ENCODE measurements at regions not wholly inside any gene's neighbourhood (a gene's known extent, or its start where the extent isn't known, plus 50 kb on each side); places are given as distances from the start of the nearest gene placed in this dataset.

GRCh38 chr15:100728371-100729201, 126.2 kb downstream of the ASB7 start:
- intact Hi-C loops (cut with micrococcal nuclease): no loop called here
- Mint-ChIP-seq H3K27me3 (peaks cover 1 to 2% of the 10 kb centered on the region in 2 donors), H3K27ac (no peak overlapping the region), H3K4me1 (no peaks in the 10 kb centered on the region), H3K4me3 (no peak overlapping the region), H3K36me3 (no peaks in the 10 kb centered on the region), H3K9me3 (no peaks in the 10 kb centered on the region)
- CTCF ChIA-PET (ENCODE audit: partially characterized antibody): no interaction called here
- Histone ChIP-seq H3K9me3 (ENCODE audit: control insufficient read depth in 1 of 2, low read length in 2 of 2) (no peaks in the 10 kb centered on the region), H3K36me3 (ENCODE audit: insufficient read depth, low read length) (no peaks in the 10 kb centered on the region), H3K27ac (ENCODE audit: low read depth, low read length) (no peak overlapping the region), H3K4me1 (ENCODE audit: insufficient read depth, low read length) (no peaks in the 10 kb centered on the region), H3K27me3 (ENCODE audit: insufficient read depth, low read length) (no peaks in the 10 kb centered on the region), H3K4me3 (ENCODE audit: low read length in 2 of 2) (no peak overlapping the region)
- POLR2A ChIA-PET (ENCODE audit: partially characterized antibody): no interaction called here
- peak in 1 of 5 donors; percentile 33 for DNase-seq

DNA sequence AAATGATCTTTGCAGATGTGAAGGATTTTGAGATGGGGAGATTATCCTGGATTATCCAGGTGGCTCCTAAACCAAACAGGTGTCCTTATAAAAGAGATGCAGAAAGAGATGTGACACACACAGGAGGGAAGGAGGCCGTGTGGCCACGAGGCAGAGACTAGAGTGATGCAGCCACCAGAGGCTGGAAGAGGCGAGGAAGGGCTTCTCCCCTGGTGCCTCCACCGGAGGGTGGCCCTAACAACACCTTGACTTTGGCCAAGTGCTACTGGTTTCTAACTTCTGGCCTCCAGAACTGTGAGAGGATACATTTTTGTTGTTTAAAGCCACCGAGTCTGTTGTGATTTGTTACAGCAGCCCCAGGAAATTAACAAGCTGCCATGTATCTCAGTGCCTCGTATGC, 127.1 kb downstream of the ASB7 start:
- peaks cover 0 to 2% (median 0%) of the 10 kb centered on the region in 8 donors for H3K9me3 Mint-ChIP-seq
- intact Hi-C loops (cut with micrococcal nuclease): no loop called here
- H3K27ac ChIP-seq (ENCODE audit: low read depth, low read length): no peak overlapping the region
- no peaks in the 10 kb centered on the region for H3K36me3 ChIP-seq (ENCODE audit: insufficient read depth, low read length)
- no peaks in the 10 kb centered on the region for H3K9me3 ChIP-seq (ENCODE audit: control insufficient read depth in 1 of 2, low read length in 2 of 2)
- no peak overlapping the region for H3K4me3 ChIP-seq (ENCODE audit: low read length in 2 of 2)
- POLR2A ChIA-PET (ENCODE audit: partially characterized antibody): no interaction called here
- H3K27me3 Mint-ChIP-seq: peaks cover 1 to 2% of the 10 kb centered on the region in 2 donors
- H3K27me3 ChIP-seq (ENCODE audit: insufficient read depth, low read length): no peaks in the 10 kb centered on the region
- DNase-seq: no peak
- H3K4me1 ChIP-seq (ENCODE audit: insufficient read depth, low read length): no peaks in the 10 kb centered on the region
- H3K4me3 Mint-ChIP-seq: no peak overlapping the region
- CTCF ChIA-PET (ENCODE audit: partially characterized antibody): no interaction called here
- no peaks in the 10 kb centered on the region for H3K4me1 Mint-ChIP-seq
- no peak overlapping the region for H3K27ac Mint-ChIP-seq
- H3K36me3 Mint-ChIP-seq: no peaks in the 10 kb centered on the region

DNA sequence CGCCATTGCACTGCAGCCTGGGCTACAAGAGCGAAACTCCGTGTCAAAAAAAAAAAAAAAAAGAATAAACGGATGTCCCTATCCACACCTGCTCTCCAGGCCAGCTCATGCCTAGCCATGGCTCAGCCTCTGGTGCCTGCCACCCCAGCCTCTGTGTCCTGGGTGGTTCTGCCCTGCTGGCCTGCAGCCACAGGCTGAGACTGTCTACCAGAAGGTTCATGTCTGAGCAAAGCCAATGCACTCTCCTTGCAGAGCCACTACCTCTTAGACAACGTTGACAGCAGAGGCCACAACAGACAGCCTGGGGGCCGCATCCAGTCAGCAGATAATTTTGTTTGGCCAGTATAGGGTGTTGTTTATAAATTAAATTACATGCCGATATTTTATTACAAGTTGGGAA, 127.7 kb downstream of the ASB7 start:
- Mint-ChIP-seq H3K4me3 (no peak overlapping the region), H3K27ac (no peak overlapping the region), H3K9me3 (peaks cover 0 to 2% (median 0%) of the 10 kb centered on the region in 8 donors), H3K36me3 (no peaks in the 10 kb centered on the region), H3K4me1 (no peaks in the 10 kb centered on the region), H3K27me3 (peaks cover 1 to 2% of the 10 kb centered on the region in 2 donors)
- Histone ChIP-seq H3K4me1 (ENCODE audit: insufficient read depth, low read length) (no peaks in the 10 kb centered on the region), H3K36me3 (ENCODE audit: insufficient read depth, low read length) (no peaks in the 10 kb centered on the region), H3K9me3 (ENCODE audit: control insufficient read depth in 1 of 2, low read length in 2 of 2) (no peaks in the 10 kb centered on the region), H3K27ac (ENCODE audit: low read depth, low read length) (no peak overlapping the region), H3K4me3 (ENCODE audit: low read length in 2 of 2) (no peak overlapping the region), H3K27me3 (ENCODE audit: insufficient read depth, low read length) (no peaks in the 10 kb centered on the region)
- ChIA-PET POLR2A (ENCODE audit: partially characterized antibody) (no interaction called here), CTCF (ENCODE audit: partially characterized antibody) (no interaction called here)
- DNase-seq: no peak
- intact Hi-C loops (cut with micrococcal nuclease): no loop called here

DNA sequence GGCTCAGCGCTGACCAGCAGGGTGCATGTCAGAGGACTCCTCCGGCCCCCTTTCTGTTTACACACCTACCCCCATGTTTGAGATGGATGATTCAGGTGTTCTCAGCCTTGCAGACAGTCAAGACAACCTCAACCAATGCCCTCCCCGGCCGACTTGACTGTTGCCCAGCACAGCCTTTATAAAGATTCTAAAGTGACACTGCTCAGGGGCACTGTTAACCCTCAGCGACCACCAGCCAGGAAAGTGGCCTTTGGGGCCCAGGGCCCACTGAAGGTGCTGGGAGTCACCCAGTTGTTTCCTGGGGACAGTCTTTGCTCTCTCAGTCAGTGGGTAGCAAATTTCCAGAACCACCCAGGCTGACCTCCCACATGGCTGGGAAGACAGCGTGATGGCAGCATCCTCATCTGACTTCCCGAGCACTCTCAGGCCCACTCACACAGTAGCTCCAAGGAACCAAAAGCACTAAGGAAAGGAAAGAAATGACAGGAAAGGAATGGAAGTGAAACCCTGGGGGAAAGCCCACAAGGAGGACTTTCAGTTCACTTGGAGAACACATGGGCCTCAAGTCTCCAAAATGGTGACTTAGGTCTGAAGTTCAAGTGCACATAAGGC, 128.4 kb downstream of the ASB7 start:
- Histone ChIP-seq H3K27me3 (ENCODE audit: insufficient read depth, low read length) (no peaks in the 10 kb centered on the region), H3K4me1 (ENCODE audit: insufficient read depth, low read length) (no peaks in the 10 kb centered on the region), H3K9me3 (ENCODE audit: control insufficient read depth in 1 of 2, low read length in 2 of 2) (no peaks in the 10 kb centered on the region), H3K36me3 (ENCODE audit: insufficient read depth, low read length) (no peaks in the 10 kb centered on the region), H3K4me3 (ENCODE audit: low read length in 2 of 2) (no peak overlapping the region), H3K27ac (ENCODE audit: low read depth, low read length) (no peak overlapping the region)
- Mint-ChIP-seq H3K27ac (no peak overlapping the region), H3K9me3 (peaks cover 0 to 2% (median 0%) of the 10 kb centered on the region in 8 donors), H3K4me3 (no peak overlapping the region), H3K27me3 (peaks cover 1 to 2% of the 10 kb centered on the region in 2 donors), H3K36me3 (no peaks in the 10 kb centered on the region), H3K4me1 (no peaks in the 10 kb centered on the region)
- ChIA-PET CTCF (ENCODE audit: partially characterized antibody) (no interaction called here), POLR2A (ENCODE audit: partially characterized antibody) (no interaction called here)
- no peak for DNase-seq
- intact Hi-C loops (cut with micrococcal nuclease): no loop called here

GRCh38 chr15:100731267-100732152, 129.1 kb downstream of the ASB7 start:
- H3K27ac ChIP-seq (ENCODE audit: low read depth, low read length): no peak overlapping the region
- H3K27me3 ChIP-seq (ENCODE audit: insufficient read depth, low read length): no peaks in the 10 kb centered on the region
- no peaks in the 10 kb centered on the region for H3K9me3 ChIP-seq (ENCODE audit: control insufficient read depth in 1 of 2, low read length in 2 of 2)
- no peak for DNase-seq
- Mint-ChIP-seq H3K27me3 (peaks cover 1 to 2% of the 10 kb centered on the region in 2 donors), H3K9me3 (peaks cover 0 to 2% (median 0%) of the 10 kb centered on the region in 8 donors), H3K4me3 (no peak overlapping the region), H3K4me1 (no peaks in the 10 kb centered on the region), H3K27ac (no peak overlapping the region), H3K36me3 (no peaks in the 10 kb centered on the region)
- CTCF ChIA-PET (ENCODE audit: partially characterized antibody): no interaction called here
- POLR2A ChIA-PET (ENCODE audit: partially characterized antibody): no interaction called here
- no peaks in the 10 kb centered on the region for H3K36me3 ChIP-seq (ENCODE audit: insufficient read depth, low read length)
- intact Hi-C loops (cut with micrococcal nuclease): no loop called here
- no peak overlapping the region for H3K4me3 ChIP-seq (ENCODE audit: low read length in 2 of 2)
- H3K4me1 ChIP-seq (ENCODE audit: insufficient read depth, low read length): no peaks in the 10 kb centered on the region

GRCh38 chr15:100732211-100733055, 130.0 kb downstream of the ASB7 start:
- Histone ChIP-seq H3K4me1 (ENCODE audit: insufficient read depth, low read length) (no peaks in the 10 kb centered on the region), H3K4me3 (ENCODE audit: low read length in 2 of 2) (no peak overlapping the region), H3K9me3 (ENCODE audit: control insufficient read depth in 1 of 2, low read length in 2 of 2) (no peaks in the 10 kb centered on the region), H3K27me3 (ENCODE audit: insufficient read depth, low read length) (no peaks in the 10 kb centered on the region), H3K27ac (ENCODE audit: low read depth, low read length) (no peak overlapping the region), H3K36me3 (ENCODE audit: insufficient read depth, low read length) (no peaks in the 10 kb centered on the region)
- CTCF ChIA-PET (ENCODE audit: partially characterized antibody): no interaction called here
- Mint-ChIP-seq H3K4me3 (no peak overlapping the region), H3K27me3 (peaks cover 1 to 2% of the 10 kb centered on the region in 2 donors), H3K27ac (no peak overlapping the region), H3K36me3 (no peaks in the 10 kb centered on the region), H3K4me1 (no peaks in the 10 kb centered on the region), H3K9me3 (peaks cover 0 to 2% (median 0%) of the 10 kb centered on the region in 8 donors)
- intact Hi-C loops (cut with micrococcal nuclease): no loop called here
- no peak for DNase-seq
- POLR2A ChIA-PET (ENCODE audit: partially characterized antibody): no interaction called here

Data from CD4-positive, alpha-beta memory T cell (primary cell).